CD4-positive, alpha-beta T cell (primary cell): ENCODE measurements at regions not wholly inside any gene's neighbourhood (a gene's known extent, or its start where the extent isn't known, plus 50 kb on each side); places are given as distances from the start of the nearest gene placed in this dataset.

Experiments used
- ATAC-seq: fragments of 200-7000 bp; cut with Tn5 transposase; one replicate; pipeline ENCODE4 v1.10.0; 2022; ENCODE audit warnings: mild to moderate bottlenecking; ENCODE audit not compliant: poor library complexity
- CTCF ChIA-PET: fragments of 350-600 bp; sonication (Branson Sonifier 250); formaldehyde crosslinking; loops from one replicate; lab custom pipeline; 2021; ENCODE audit warnings: antibody characterized with exemption, inconsistent platforms; lab: Charles Lee
- POLR2A ChIA-PET: fragments of 350-600 bp; sonication (Branson Sonifier 250); formaldehyde crosslinking; loops from one replicate; lab custom pipeline; 2021; ENCODE audit warnings: antibody characterized with exemption, inconsistent platforms; lab: Charles Lee
- DNase-seq, 14 experiments: peaks; one replicate each; pipeline ENCODE4 v3.0.0-alpha.2; 2013 to 2020; ENCODE audit warnings: mixed read lengths in 2 of 14
- H3K27ac ChIP-seq, 2 donors: one replicate each; pipeline versions ENCODE4 v1.5.1 to v1.7.0; 2013; ENCODE audit warnings: low read length in 2 of 2, low read depth in 1 of 2, mild to moderate bottlenecking in 1 of 2
- H3K27me3 ChIP-seq, 2 experiments: 1 replicate in 1 of 2; 2 replicates in 1 of 2; pipeline versions ENCODE4 v1.6.1 to v1.7.0; 2013; ENCODE audit warnings: low read length in 2 of 2, control low read depth in 1 of 2, mild to moderate bottlenecking in 1 of 2, moderate library complexity in 1 of 2; ENCODE audit not compliant: insufficient read depth in 2 of 2, control insufficient read depth in 1 of 2
- H3K36me3 ChIP-seq: one replicate; pipeline ENCODE4 v1.6.1; 2013; ENCODE audit warnings: low read length, control low read depth; ENCODE audit not compliant: insufficient read depth
- H3K4me1 ChIP-seq: one replicate; pipeline ENCODE4 v1.6.1; 2013; ENCODE audit warnings: low read length, control low read depth; ENCODE audit not compliant: insufficient read depth
- H3K4me3 ChIP-seq: one replicate; pipeline ENCODE4 v1.5.1; 2013; ENCODE audit warnings: mild to moderate bottlenecking, low read length, moderate library complexity
- H3K9me3 ChIP-seq, 2 experiments: 1 replicate in 1 of 2; 2 replicates in 1 of 2; pipeline versions ENCODE4 v1.6.1 to v1.7.0; 2013; ENCODE audit warnings: low read length in 2 of 2, mild to moderate bottlenecking in 2 of 2, control low read depth in 1 of 2, moderate library complexity in 1 of 2; ENCODE audit not compliant: control insufficient read depth in 1 of 2, insufficient read depth in 1 of 2
- H3K27ac Mint-ChIP-seq: one replicate; pipeline ENCODE4 v1.8.0; 2020; ENCODE audit warnings: mixed read lengths
- H3K27me3 Mint-ChIP-seq: one replicate; pipeline ENCODE4 v1.8.0; 2021; ENCODE audit warnings: mixed read lengths
- H3K36me3 Mint-ChIP-seq: one replicate; pipeline ENCODE4 v1.8.0; 2021; ENCODE audit warnings: low read depth, mixed read lengths
- H3K4me1 Mint-ChIP-seq: one replicate; pipeline ENCODE4 v1.8.0; 2021; ENCODE audit warnings: low read depth, mixed read lengths
- H3K4me3 Mint-ChIP-seq: one replicate; pipeline ENCODE4 v1.8.0; 2020; ENCODE audit warnings: mild to moderate bottlenecking, mixed read lengths
- H3K9me3 Mint-ChIP-seq: one replicate; pipeline ENCODE4 v1.8.0; 2020; ENCODE audit warnings: mixed read lengths
- intact Hi-C, 2 experiments: fragments of 100-400 bp; cut with DNase I in 1 of 2; cut with micrococcal nuclease in 1 of 2; formaldehyde crosslinking; loops; one replicate each; pipeline versions ENCODE4 v1.15.1 to v1.9.0; 2023 to 2025; cut with DNase I, micrococcal nuclease
- TF ChIP-seq, protein P1 (sequence below): fragments of 200-600 bp; IDR thresholded peaks from one replicate; pipeline ENCODE4 v1.8.0; 2022; ENCODE audit warnings: antibody characterized with exemption, mild to moderate bottlenecking

DNA sequence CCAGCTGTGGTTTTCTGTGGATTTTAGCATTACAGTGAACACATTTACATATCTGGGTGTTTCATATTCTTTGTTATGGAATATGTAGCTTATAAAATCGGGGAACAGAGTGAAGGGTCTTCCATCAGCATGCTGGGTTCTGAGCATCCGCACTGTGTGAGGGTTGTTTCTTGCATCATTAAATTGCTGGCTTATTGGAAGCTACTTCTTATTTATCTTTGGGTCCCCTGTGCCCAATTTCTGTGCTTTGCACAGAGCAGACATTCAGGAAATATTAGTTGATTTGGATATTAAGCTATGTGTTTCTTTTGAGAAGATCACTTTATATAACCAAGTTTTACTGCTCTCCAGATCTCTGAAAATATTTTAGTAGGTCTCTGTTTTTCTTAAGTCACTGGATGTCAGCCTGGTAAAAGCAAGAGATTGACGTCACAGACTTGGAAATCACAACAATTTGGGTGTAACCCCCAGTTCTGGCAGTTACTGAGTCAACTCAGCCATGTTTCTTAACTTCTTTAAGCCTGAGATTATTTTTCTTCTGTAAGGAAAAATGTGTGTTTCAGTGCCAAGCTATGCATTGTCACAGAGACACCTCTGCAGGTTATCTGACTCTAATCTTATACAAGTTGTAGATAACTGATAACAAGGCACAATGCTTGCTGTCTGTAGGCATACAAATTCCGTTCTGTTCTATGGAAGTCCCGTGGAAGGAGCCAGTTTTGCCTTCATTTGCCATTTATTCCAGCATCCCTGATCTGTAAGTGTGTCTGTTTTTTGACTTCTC lies 258.3 kb upstream of the KAZN start:
- Mint-ChIP-seq H3K27ac (no peak overlapping the region), H3K4me1 (no peaks in the 10 kb centered on the region), H3K36me3 (no peaks in the 10 kb centered on the region), H3K27me3 (peaks cover 22% of the 10 kb centered on the region), H3K9me3 (no peaks in the 10 kb centered on the region), H3K4me3 (no peak overlapping the region)
- intact Hi-C loops, result no loop called here
- Histone ChIP-seq H3K4me3 (no peak overlapping the region), H3K4me1 (no peaks in the 10 kb centered on the region), H3K36me3 (no peaks in the 10 kb centered on the region), H3K27ac (no peak overlapping the region), H3K27me3 (peaks cover 0 to 3% of the 10 kb centered on the region in 2 experiments), H3K9me3 (no peaks in the 10 kb centered on the region)
- DNase-seq (no peak), ATAC-seq (no peak)
- TF ChIP-seq, protein P1, sequence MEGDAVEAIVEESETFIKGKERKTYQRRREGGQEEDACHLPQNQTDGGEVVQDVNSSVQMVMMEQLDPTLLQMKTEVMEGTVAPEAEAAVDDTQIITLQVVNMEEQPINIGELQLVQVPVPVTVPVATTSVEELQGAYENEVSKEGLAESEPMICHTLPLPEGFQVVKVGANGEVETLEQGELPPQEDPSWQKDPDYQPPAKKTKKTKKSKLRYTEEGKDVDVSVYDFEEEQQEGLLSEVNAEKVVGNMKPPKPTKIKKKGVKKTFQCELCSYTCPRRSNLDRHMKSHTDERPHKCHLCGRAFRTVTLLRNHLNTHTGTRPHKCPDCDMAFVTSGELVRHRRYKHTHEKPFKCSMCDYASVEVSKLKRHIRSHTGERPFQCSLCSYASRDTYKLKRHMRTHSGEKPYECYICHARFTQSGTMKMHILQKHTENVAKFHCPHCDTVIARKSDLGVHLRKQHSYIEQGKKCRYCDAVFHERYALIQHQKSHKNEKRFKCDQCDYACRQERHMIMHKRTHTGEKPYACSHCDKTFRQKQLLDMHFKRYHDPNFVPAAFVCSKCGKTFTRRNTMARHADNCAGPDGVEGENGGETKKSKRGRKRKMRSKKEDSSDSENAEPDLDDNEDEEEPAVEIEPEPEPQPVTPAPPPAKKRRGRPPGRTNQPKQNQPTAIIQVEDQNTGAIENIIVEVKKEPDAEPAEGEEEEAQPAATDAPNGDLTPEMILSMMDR, result no peak
- ChIA-PET POLR2A (no interaction called here), CTCF (no interaction called here)

DNA sequence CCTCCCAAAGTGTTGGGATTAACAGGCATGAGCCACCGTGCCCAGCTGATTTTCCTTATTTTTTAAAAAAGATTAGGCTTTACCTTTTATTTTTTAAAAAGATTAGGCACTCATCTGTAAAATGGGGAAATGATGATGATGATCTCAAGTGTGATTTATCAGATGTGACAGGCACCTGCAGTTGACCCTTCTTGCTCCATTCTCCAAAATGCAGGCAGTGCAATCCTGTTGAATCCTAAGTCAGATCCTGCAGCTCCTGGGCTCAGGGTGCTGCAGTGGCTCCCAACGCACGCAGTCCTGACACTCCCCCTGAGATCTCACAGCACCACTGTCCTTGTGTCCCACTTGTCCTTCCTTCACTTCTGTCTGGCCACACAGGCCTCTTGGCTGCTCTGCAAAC lies 257.3 kb upstream of the KAZN start:
- H3K36me3 ChIP-seq, result no peaks in the 10 kb centered on the region
- Mint-ChIP-seq H3K4me1 (no peaks in the 10 kb centered on the region), H3K36me3 (no peaks in the 10 kb centered on the region), H3K4me3 (no peak overlapping the region), H3K27me3 (peaks cover 22% of the 10 kb centered on the region), H3K9me3 (no peaks in the 10 kb centered on the region), H3K27ac (no peak overlapping the region)
- H3K4me3 ChIP-seq, result no peak overlapping the region
- no peaks in the 10 kb centered on the region for H3K4me1 ChIP-seq
- H3K27ac ChIP-seq, result no peak overlapping the region
- intact Hi-C loops, result no loop called here
- peaks cover 0 to 3% of the 10 kb centered on the region in 2 experiments for H3K27me3 ChIP-seq
- no peaks in the 10 kb centered on the region for H3K9me3 ChIP-seq
- ATAC-seq (no peak), DNase-seq (no peak)
- ChIA-PET CTCF (no interaction called here), POLR2A (no interaction called here)
- TF ChIP-seq, protein P1, result no peak

DNA sequence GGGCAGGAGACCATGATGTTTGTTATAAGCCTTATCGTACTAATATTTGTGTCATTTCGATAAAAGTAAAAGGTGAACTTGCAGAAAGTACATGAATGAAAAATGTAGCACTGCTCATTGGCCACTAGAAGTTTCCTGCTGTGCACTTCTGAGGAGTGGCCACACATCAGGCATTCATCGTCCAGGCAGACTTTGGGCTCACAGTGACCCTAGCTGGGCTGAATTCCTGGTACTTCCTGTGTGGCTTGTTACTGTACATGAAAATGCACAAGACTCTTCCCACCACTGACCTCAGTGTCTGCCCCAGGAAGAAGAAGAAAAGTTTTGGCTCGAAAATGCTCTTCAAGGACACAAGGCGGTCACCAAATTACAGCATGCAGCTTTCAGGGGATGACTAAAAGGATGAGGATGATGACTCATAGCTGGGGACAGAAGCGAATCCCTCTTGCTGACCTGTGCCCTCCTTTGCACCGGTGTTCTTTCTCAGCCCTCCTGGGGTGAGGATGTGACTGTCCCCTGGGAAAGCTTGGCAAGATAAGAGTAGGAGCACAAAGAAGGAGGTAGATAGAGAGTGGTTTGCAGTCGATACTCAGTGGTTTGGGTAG lies 252.4 kb upstream of the KAZN start:
- no peak for ATAC-seq
- intact Hi-C loops, result no loop called here
- CTCF ChIA-PET, result no interaction called here

More for the DNA sequence above, 252.4 kb upstream of the KAZN start:
- POLR2A ChIA-PET, result no interaction called here
- no peaks in the 10 kb centered on the region for H3K4me1 ChIP-seq
- TF ChIP-seq, protein P1, result no peak
- peaks cover 0 to 3% of the 10 kb centered on the region in 2 experiments for H3K27me3 ChIP-seq
- DNase-seq, result no peak
- Mint-ChIP-seq H3K27ac (no peak overlapping the region), H3K36me3 (no peaks in the 10 kb centered on the region), H3K27me3 (peaks cover 14% of the 10 kb centered on the region), H3K4me1 (no peaks in the 10 kb centered on the region), H3K9me3 (no peaks in the 10 kb centered on the region), H3K4me3 (no peak overlapping the region)
- H3K27ac ChIP-seq, result no peak overlapping the region
- H3K36me3 ChIP-seq, result no peaks in the 10 kb centered on the region
- H3K4me3 ChIP-seq, result no peak overlapping the region
- H3K9me3 ChIP-seq, result peaks cover 0 to 9% of the 10 kb centered on the region in 2 experiments
